ENCODE measurements at regions not wholly inside any gene's neighbourhood (a gene's known extent, or its start where the extent isn't known, plus 50 kb on each side); places are given as distances from the start of the nearest gene placed in this dataset.

DNA sequence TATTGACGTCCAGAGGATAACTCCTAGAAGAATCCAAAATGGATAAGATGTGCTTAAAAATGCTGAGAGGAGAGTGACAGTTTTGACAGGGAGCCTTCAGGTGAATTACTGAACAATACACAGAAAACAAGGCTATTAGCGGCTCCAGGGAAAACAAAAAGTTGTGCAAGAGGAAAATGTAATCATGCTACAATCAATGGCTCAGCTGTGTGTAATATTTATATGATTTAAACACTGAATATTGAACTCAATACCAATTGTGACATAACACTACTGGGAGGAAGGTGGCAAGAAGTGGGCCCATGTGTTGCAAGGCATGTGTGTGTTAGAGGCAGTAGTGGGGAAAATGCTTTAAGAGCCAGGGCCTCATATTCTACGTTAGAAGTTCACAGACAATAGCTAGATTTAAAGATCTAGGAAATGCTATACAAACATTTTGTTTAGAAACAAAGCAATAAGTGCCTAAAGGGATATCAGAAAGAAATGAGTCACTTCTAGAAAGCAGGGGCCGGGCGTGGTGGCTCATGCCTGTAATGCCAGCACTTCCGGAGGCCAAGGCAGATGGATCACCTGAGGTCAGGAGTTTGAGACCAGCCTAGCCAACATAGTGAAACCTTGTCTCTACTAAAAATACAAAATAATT is 253.2 kb upstream of the IRX5 start:
- Histone ChIP-seq H3K36me3 (ENCODE audit: insufficient read depth, low read length) (no peaks in the 10 kb centered on the region), H3K9me3 (ENCODE audit: control insufficient read depth in 1 of 2, insufficient read depth in 1 of 2, low read length in 2 of 2) (peaks cover 0 to 3% of the 10 kb centered on the region in 2 experiments), H3K27ac (ENCODE audit: low read depth in 1 of 2, low read length in 2 of 2) (no peak overlapping the region), H3K27me3 (ENCODE audit: control insufficient read depth in 1 of 2, insufficient read depth in 2 of 2, low read length in 2 of 2) (no peaks in the 10 kb centered on the region), H3K4me3 (ENCODE audit: low read length) (no peak overlapping the region), H3K4me1 (ENCODE audit: insufficient read depth, low read length) (no peaks in the 10 kb centered on the region)
- POLR2A ChIA-PET: no interaction called here
- H3K4me1 Mint-ChIP-seq (ENCODE audit: low read depth): no peaks in the 10 kb centered on the region
- ATAC-seq (ENCODE audit: poor library complexity): no peak
- intact Hi-C loops (cut with DNase I, micrococcal nuclease): no loop called here
- TF ChIP-seq, protein P1, sequence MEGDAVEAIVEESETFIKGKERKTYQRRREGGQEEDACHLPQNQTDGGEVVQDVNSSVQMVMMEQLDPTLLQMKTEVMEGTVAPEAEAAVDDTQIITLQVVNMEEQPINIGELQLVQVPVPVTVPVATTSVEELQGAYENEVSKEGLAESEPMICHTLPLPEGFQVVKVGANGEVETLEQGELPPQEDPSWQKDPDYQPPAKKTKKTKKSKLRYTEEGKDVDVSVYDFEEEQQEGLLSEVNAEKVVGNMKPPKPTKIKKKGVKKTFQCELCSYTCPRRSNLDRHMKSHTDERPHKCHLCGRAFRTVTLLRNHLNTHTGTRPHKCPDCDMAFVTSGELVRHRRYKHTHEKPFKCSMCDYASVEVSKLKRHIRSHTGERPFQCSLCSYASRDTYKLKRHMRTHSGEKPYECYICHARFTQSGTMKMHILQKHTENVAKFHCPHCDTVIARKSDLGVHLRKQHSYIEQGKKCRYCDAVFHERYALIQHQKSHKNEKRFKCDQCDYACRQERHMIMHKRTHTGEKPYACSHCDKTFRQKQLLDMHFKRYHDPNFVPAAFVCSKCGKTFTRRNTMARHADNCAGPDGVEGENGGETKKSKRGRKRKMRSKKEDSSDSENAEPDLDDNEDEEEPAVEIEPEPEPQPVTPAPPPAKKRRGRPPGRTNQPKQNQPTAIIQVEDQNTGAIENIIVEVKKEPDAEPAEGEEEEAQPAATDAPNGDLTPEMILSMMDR (IDR thresholded peaks at IDR 0.05): no peak
- DNase-seq: no peak
- no peaks in the 10 kb centered on the region for H3K27me3 Mint-ChIP-seq
- no peak overlapping the region for H3K4me3 Mint-ChIP-seq
- no peak overlapping the region for H3K27ac Mint-ChIP-seq
- no peaks in the 10 kb centered on the region for H3K36me3 Mint-ChIP-seq (ENCODE audit: low read depth)
- CTCF ChIA-PET: no interaction called here
- peaks cover 4% of the 10 kb centered on the region for H3K9me3 Mint-ChIP-seq

DNA sequence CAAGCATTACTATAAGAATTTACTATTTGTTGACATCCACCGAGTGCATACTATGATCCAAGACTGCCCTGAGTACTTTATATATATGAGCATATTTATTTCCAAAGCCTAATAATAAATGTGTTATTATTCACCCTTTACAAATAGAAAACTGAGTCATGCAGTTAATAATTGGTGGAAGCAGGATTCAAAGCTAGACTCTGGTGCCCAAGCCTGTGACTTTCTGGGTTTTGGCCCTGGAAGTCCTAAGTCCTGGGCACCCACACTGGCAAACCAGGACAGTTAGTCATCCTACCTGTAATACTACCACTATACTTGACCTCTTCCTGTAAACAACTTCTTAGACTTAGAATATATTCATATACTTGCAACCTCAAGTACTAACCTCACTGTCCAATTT is 257.4 kb upstream of the IRX5 start:
- H3K36me3 ChIP-seq (ENCODE audit: insufficient read depth, low read length): no peaks in the 10 kb centered on the region
- DNase-seq: no peak
- Mint-ChIP-seq H3K27ac (no peak overlapping the region), H3K27me3 (no peaks in the 10 kb centered on the region), H3K4me1 (ENCODE audit: low read depth) (no peaks in the 10 kb centered on the region), H3K36me3 (ENCODE audit: low read depth) (no peaks in the 10 kb centered on the region), H3K4me3 (no peak overlapping the region), H3K9me3 (no peaks in the 10 kb centered on the region)
- peaks cover 0 to 3% of the 10 kb centered on the region in 2 experiments for H3K9me3 ChIP-seq (ENCODE audit: control insufficient read depth in 1 of 2, insufficient read depth in 1 of 2, low read length in 2 of 2)
- H3K4me1 ChIP-seq (ENCODE audit: insufficient read depth, low read length): no peaks in the 10 kb centered on the region
- intact Hi-C loops (cut with DNase I, micrococcal nuclease): no loop called here
- no peak for ATAC-seq (ENCODE audit: poor library complexity)
- CTCF ChIA-PET: no interaction called here
- POLR2A ChIA-PET: no interaction called here
- H3K27me3 ChIP-seq (ENCODE audit: control insufficient read depth in 1 of 2, insufficient read depth in 2 of 2, low read length in 2 of 2): no peaks in the 10 kb centered on the region
- H3K27ac ChIP-seq (ENCODE audit: low read depth in 1 of 2, low read length in 2 of 2): no peak overlapping the region
- TF ChIP-seq, protein P1 (IDR thresholded peaks at IDR 0.05): no peak
- H3K4me3 ChIP-seq (ENCODE audit: low read length): no peak overlapping the region

DNA sequence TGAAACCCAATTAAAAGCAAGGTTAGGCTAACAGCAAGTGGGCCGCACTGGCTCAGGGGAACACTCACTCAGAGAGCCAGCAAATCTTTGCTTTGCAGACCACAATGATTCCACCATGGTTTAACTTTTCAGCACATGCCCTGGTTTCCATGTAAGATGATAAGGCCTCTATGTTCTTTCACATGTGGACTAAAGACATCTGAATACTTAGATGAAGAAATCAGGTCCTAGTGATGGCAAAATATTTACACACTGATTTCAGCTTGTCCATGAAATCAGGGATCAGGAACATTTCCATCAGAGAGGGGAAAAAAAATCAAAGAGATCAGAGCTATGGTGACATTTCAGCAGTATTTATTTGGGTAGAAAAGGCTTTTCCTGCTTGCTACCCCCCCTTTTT is 258.2 kb upstream of the IRX5 start:
- no peak for ATAC-seq (ENCODE audit: poor library complexity)
- Mint-ChIP-seq H3K36me3 (ENCODE audit: low read depth) (no peaks in the 10 kb centered on the region), H3K4me3 (no peak overlapping the region), H3K27me3 (no peaks in the 10 kb centered on the region), H3K4me1 (ENCODE audit: low read depth) (no peaks in the 10 kb centered on the region), H3K27ac (no peak overlapping the region), H3K9me3 (no peaks in the 10 kb centered on the region)
- Histone ChIP-seq H3K27me3 (ENCODE audit: control insufficient read depth in 1 of 2, insufficient read depth in 2 of 2, low read length in 2 of 2) (no peaks in the 10 kb centered on the region), H3K9me3 (ENCODE audit: control insufficient read depth in 1 of 2, insufficient read depth in 1 of 2, low read length in 2 of 2) (no peaks in the 10 kb centered on the region), H3K4me3 (ENCODE audit: low read length) (no peak overlapping the region), H3K27ac (ENCODE audit: low read depth in 1 of 2, low read length in 2 of 2) (no peak overlapping the region), H3K36me3 (ENCODE audit: insufficient read depth, low read length) (no peaks in the 10 kb centered on the region), H3K4me1 (ENCODE audit: insufficient read depth, low read length) (no peaks in the 10 kb centered on the region)
- TF ChIP-seq, protein P1 (IDR thresholded peaks at IDR 0.05): no peak
- DNase-seq: no peak
- ChIA-PET CTCF (no interaction called here), POLR2A (no interaction called here)
- intact Hi-C loops (cut with DNase I, micrococcal nuclease): no loop called here

Measured in CD4-positive, alpha-beta T cell (primary cell).